ENCODE measurements at regions not wholly inside any gene's neighbourhood (a gene's known extent, or its start where the extent isn't known, plus 50 kb on each side); places are given as distances from the start of the nearest gene placed in this dataset.
A peak's percentile ranks its signal among the peaks of the same experiment; 100 is the strongest.

DNA sequence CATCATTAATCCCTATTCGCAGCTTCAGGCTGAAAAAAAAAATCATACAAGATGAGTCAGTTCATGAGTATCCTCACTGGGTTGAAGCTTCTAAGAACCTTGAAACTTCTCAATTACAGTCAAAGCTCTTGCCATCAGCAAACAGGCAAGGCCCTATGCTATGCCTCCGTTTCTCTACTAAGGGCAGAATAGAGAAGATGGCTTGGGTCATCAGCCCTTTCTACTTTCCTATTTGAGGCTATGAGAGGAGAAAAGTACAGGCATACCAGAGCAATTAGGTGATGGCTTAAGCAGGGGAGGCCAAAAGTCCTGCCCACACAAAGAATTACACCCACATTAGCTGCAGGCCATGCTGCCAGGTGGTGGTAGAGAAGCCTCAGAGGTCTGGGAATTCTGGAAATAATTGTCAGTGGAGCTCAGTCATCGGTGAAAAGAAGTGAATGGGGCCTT, 89.0 kb downstream of the MRPL46 start:
- no peak for DNase-seq

DNA sequence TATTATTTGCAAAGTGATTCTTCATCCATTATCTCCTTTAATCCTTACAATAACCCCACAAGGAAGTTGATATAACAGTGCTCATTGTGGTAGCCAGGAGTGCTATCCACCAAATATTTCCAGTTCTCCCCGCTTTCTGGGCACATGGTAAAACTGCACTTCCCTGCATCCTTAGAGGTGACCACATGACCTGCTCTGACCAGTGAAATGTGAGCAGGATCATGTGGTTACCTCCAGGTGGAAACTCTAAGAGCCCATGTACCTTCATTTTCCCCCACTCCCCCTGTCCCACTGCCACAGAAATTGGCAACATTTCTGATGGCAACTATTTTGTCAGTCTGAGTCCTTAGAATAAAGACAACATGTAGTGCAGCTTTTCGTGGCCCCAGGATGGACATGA, 89.7 kb downstream of the MRPL46 start:
- DNase-seq, result no peak

DNA sequence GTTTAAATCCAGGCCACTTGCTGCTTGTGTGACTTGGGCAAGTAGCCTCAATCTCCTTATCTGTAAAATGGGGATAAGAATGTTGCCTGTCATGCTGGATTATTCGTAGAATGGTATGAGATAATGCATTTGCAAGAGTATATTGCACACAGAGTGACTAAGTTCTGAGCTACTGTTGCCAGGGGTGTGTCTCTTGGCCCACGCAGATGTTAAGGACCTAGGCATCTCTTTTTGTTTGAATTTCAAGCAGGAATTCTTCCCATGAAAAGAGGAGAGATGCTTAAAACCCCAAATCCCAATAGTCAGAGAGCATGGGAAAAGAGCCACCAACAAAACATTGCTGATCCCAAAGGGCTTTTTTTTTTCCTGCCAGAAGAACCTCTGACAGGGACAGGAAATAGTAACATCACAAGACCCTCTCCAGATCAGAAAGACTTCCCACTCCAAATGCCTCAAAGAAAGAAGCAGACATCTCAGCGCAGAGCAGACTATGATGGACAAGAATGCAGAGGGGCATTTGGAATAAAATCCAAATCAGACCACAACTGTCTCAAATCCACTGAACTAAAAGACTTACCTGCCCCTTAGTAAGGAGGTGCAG, 90.5 kb downstream of the MRPL46 start:
- no peak for DNase-seq

DNA sequence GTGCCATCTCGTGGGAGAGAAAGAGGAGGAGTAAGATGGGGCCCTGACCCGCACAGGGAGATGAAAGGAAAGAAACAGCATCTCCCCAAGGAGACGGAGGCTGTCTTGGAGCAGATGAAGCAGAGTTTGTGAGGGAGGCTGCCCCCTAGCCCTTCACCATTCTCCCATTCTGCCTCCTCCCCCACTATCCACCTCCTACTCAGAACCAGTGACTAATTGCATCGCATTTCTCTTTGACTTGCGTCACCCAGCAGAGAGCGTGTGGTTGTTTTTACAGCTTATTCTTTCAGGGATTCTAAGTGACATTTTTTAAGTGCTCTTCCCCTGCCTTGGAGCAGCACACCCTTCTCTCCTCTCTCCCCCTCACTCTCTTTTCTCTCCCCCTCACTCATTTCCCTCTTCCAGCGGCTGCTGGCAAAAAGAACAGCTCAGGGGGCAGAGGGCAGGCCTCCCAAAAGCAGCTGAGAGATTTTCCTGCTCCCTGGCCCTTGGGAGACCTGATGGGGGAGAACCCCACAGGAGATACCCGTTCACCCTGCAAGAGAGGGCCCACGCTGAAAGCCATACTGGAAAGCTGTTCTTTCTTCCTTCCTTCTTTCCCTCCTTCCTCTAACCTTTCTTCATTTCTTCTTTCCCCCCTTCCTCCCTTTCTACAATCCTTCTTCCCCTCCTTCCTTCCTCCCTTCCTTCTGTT, 91.8 kb downstream of the MRPL46 start:
- no peak for DNase-seq

DNA sequence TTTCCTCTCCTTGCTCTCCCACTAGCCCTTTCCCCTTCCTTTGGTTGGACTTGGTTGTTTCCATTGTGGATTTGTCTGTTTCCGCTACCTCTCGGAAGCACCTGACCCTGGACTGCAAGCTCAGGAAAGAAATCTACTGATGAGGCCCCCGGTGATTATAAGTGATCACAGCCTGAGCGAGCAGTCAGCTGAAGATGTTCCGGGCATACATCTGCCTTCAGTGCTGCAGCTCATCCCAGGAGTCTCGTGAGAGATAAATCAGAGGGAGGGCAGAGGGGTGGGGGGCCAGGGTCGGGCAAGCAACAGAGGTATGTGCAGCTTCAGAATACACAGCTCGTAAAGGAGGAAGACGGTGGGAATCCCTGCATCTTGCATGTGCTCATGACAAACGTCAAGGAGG, 102.1 kb downstream of the MRPL46 start:
- DNase-seq, result no peak

DNA sequence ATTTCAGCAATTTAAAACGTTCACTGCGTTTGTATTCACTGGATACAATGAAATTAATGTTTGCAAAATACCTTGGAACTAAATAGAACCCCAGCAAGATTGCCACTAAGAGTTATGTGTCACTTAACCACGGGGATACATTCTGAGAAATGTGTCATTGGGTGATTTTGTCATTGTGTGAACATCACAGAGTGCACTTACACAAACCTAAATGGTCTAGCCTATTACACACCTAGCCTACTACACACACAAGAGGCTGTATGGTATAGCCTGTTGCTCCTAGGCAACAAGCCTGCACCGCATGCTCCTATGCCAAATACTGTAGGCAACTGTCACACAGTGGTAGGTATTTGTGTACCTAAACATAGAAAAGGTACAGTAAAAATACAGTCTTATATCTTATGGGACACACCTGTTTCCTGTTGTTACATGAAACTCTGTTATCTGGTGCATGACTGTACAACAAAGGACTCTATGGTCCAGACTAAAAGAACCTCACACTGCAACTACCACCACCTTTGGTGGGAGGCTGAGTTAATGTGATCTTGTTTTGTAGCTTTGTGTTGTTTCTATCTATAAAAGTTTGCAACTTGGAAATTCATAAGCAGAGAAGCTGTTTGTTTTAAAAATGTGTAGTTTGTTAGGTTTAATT, 92.2 kb upstream of the NTRK3 start:
- no peak for DNase-seq

DNA sequence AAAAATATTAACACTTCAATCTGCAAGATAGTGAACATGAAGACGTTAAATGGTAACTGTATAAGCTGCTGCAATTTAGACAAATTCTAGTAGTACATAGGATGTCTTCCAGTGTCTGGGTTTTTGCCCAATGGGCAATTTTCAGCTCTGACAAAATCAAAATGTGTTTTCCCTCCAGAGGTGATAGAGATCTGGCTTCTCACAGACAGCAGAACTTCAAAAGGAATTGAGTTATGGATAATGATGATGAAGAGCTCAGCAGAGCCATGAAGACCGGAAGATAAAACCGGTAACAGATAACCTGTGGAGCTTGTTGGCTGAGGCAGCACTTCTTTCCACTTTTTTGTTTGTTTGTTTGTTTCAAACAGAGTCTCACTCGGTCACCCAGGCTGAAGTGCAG, 89.4 kb upstream of the NTRK3 start:
- no peak for DNase-seq

DNA sequence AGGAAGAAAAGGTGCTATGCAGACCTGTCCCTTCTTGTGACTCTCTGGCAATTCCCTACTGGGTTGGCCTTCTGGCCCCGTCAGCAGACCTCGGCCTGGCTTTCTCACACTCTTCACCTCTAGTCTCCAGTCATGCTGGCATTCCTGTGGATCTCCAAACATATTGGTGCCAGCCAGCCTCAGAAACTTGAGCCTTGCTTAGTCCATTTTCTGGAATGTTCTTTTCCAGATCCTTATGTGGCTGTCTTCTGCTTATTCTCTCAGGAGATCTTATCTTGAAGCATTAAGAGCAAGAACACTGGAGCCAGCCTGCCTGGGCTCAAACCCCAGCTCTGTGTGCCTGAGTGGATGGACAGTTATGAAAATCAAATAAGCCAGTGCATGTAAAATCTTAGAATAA, 88.2 kb upstream of the NTRK3 start:
- no peak for DNase-seq

DNA sequence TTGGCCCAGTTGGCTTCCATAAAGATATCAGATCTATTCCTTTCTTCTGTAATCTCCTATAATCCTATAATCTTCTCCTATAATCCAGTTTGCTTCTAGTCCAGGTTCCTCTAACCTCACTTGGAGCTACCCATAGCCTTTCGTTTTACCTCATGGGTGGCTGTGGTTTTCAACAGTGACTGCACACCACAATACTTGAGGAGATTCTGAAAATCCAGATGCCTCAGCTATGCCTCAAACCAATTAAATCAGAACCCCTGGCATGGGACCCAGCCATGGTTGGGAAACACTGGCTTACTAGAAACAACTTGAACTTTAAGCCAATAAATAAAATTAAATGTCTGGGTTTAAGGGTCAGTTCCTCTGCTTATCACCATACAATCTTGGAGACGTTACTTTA, 86.1 kb upstream of the NTRK3 start:
- DNase-seq, result no peak

DNA sequence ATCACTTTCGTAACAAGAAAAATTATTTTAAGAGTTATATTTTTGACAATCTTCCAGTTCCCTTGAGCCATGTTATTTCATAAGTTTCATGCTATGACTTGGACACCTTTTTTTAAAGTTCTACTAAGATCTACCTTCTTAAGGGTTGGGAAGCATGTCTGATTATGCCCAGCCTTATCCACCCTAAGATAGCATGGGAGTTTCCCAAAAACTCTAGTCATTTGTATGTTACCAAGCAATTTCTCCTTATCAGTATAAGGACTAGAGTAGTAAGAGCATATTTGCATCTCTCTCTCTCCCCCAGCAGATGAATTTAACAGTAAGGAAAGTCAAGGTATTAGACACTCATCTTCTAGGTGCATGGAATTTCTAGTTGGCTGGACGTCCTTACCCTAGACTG, 85.1 kb upstream of the NTRK3 start:
- DNase-seq, result no peak

DNA sequence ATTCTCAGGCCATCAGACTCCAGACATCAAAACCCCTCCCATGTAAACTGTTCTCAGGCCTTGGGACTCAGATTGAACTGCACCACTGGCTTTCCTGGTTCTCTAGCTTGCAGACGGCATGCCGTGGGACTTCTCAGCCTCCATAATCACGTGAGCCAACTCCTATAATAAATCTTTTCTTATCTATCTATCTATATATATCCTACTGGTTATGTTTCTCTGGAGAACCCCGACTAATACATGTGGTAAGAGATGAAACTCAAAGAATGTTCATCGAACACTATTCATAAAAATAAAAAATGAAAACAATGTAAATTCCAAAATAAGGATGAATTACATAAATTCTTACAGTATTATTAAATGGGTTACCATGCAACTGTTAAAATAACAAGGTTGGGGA, 84.5 kb upstream of the NTRK3 start:
- DNase-seq, result no peak

DNA sequence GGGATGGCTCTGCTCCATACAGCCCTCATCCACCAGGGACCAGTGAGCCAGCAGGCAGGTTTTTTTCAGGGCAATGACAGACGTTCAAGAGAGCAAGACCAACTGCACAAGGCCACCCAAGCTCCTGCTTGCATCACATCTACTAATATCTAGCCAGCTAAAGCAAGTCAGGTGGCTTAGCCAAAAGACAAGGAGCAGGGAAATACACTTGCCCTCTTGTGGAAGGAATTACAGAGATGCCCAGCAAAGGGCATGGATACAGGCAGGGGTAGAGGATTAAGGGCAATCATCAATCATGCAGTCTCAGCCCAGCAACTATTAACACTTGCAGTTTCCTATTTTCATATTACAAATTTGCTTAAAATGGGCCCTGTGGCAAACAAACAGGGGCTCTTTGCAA, 81.5 kb upstream of the NTRK3 start:
- no peak for DNase-seq

DNA sequence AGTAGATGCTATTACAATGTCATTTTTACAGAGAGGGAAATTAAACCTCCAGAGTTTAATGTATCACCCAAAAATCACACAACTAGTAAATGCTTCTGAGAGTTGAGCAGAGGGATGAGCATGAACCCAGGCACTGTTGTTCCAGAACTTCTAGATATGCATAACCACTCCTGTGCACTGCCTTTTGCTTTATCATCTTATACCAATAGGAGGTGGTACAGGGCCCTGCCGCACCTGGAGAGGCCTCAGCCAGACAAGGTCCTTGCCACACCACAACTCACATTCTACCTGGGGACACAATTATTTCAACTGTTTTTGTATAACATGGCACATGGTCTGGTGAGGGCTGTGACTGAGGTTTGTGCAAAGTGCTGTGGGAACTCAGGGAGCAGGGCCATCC, 78.5 kb upstream of the NTRK3 start:
- DNase-seq, result no peak

DNA sequence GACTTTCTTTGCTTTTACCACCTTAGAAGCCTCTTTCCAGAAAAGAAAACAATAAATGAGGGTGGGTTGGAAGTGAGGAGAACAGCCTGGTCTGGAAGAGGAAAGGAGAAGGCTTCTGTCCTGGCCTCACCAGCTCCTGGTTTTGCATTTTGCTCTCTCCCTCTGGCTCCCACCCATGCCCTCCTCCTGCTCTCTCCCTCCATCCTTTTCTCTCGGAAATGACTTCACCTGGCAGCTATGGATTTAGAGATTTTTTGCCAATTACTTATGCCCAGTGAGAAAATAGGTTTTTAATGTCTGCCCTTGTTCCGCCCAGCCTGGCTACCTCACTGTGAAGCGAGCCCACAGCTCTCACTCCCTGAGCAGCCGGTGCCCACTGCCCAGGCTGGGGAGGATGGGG, 77.9 kb upstream of the NTRK3 start:
- no peak for DNase-seq

DNA sequence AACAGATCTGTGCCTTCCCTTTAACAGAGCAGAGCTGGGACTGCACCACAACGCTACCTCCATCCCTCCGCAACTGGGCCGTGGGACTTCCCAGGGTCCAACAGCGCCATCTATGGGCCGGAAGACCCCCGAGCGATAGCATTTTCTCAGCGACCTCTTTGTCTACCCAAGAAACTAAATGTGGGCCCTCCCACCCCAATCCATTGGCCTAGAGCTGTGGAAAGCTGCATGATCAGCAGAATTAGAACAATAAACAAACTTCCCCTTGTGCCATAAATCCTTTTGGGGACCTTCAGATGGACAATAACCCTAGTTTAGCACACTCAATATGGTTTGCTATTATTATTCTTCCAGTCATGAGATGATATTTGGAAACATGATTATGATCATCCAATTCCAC, 74.8 kb upstream of the NTRK3 start:
- peak; percentile 2 for DNase-seq

DNA sequence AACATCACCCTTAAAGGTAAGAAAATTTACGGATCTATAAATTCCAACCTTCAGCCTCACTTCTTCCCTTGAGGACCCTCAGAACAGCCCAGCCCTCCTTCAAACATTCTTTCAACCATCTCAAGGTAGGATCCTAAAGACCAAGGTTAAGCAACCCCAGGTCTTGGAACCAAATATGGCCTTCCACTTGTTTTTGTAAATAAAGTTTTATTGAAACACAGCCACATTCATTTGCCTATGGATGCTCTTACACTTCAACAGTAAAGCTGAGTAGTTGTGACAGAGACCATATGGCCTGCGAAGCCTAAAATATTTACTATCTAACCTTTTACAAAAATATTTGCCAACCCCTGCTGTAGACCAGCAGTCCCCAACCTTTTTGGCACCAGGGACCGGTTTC, 70.4 kb upstream of the NTRK3 start:
- DNase-seq, result no peak

DNA sequence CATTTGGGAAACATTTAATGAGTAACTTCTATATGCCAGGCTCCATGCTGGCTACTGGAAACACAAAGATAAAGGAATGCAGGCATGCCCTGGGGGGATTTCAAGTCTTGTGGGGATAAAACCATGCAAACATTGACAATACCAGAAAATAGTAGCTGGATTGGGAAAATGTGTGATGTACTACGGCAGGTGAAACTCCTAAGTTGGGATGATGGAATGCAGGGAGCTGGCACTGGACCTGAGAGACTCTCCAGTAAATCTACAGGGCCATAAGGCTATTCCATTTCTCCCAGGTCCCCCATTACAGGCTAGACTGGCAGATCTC, 68.2 kb upstream of the NTRK3 start:
- DNase-seq, result no peak

DNA sequence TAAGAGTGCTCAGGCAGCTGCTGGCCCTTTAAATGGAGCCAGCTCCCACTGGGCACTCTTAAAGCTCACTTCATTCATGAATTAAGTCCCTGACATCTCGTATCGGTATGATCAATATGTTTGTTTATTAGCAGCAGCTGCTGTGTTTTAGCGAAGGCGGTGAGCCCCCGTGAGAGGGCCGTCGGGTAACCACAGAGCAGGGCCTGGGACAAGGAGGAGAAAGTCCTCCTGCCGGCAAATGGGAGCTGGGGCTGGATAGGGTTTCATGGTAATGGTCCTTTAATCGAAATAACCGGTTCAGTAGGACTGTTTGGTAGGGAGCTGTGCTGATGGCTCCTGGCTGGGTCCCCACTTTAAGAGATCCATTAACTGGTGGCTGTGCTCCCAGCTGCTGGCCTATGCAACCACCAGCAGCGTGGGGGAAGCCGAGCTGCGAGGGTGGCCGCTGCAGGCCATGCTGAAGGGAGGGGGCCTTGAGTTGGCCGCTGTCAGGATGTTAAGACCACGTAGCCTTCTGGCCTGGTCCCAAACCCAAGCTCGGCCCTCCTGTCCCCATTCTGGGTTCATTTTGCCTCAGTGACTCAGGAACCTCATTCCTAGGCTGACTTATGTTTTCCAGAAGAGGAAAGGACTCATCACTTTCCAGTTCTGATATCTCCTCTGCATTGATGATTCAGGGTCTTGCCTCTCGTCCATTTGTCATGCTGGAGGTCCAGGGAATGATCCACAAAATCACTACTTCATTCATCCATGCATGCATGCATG, 67.6 kb upstream of the NTRK3 start:
- DNase-seq, result no peak

DNA sequence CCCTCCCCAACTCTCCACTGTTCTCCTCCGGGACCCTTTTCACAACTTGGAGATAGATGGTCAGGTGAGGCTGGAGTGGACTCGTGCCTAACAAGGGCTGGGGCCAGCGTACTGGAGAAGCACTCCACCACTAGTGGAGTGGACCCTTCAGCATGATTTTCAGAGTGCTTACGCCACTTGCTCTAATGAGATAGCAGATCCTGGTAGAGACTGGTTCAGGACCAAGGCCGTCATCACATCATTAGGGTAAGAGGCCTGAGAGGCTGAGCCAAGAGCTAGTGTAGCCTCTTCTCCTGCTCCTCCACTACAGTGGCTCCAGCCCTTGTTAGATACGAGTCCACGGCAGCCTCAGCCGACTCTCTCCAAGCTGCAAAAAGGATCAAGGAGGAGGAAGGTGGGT, 66.9 kb upstream of the NTRK3 start:
- DNase-seq, result no peak

DNA sequence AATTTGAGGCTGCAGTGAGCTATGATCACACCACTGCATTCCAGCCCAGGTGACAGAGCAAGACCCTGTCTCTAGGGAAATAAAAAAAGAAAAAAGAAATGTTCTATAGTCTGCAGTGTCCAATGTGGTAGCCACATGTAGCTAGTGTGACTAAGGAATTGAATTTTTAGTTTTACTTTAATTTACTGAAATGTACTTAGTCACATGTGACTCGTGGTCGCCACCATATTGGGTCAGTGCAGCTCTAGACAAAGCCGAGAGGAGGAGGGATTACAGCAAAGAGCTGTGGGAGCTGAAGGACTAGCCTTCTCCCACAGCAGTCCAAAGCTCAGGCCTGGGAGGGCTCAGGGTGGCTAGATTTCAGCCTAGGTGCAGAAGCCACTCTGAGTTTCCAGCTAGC, 65.9 kb upstream of the NTRK3 start:
- DNase-seq, result no peak

DNA sequence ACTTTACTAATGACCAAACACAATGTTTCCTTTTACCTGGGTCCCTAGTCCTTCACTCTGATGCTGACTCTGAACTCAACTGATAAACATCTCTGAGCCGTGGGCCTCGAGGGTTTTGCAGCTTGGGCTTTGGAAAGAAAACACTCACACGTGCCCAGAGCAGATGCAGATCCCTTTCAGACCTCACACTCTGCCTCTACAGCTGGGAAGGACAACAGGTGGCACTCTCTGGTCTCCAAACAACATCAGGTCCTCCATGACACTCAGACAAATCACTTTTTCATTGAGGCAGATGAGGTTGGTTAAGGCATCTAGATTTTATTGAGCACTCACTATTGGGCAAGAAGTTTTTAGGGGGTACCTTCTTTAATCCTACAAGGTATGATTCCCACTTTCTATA, 64.7 kb upstream of the NTRK3 start:
- no peak for DNase-seq

DNA sequence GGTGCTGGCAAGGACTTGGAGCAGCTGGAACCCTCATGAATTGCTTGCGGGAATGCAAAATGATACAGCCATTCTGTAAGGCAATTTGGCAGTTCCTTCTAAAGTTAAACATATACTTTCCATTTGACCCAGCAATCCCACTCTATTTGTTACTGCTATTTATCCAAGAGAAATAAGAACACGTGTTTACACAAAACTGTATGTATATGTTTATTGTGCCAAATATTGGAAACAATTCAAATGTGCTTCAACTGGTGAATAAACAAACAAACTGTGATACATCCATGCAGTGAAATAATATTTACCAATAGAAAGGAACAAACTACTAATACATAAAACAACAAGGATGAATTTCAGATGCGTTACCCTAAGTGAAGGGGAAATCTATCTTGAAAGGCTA, 60.0 kb upstream of the NTRK3 start:
- DNase-seq, result no peak

DNA sequence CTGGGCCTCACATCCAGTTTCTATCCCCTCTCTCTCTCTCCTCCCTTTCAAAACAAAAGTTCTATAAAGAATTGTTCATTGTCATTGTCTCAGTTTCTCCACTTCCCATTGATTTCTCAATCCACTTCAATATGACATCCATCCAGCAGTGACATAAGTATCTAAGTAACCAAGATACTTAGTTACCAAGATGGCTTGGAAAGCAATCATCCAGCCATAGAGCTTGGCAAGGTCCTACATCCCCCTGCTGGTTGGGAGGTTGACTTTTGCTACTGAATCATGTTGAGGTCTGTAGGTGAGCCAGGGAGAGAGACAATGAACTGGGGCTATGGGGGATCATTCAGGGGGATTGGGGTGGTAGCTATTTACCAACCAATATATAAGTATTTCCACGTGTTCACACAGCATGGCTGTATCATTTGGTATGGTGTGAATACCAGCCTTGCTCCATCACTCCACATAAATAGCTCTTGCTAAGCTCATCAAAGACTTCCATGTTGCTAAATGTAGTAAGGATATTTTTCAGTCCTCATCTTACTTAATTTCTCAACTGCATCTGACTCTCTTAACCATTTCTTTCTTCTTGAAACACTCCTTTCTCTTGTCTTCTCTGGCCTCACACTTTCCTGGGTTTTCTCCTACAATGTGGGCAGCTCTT, 58.8 kb upstream of the NTRK3 start:
- no peak for DNase-seq

All from activated T-cell treated with anti-CD3 and anti-CD28 coated beads for 4 hours (primary cell).